ENCODE measurements at regions not wholly inside any gene's neighbourhood (a gene's known extent, or its start where the extent isn't known, plus 50 kb on each side); places are given as distances from the start of the nearest gene placed in this dataset.

GRCh38 chr2:3042601-3043585 is 334.7 kb downstream of the EIPR1 start:
- TF ChIP-seq CTCF (IDR thresholded peaks at IDR 0.05): no peak
- TF ChIP-seq EZH2phosphoT487 (IDR thresholded peaks at IDR 0.05): no peak
- TF ChIP-seq EZH2 (IDR thresholded peaks at IDR 0.05): no peak
